SU-DHL-6 (cell line): ENCODE measurements at regions not wholly inside any gene's neighbourhood (a gene's known extent, or its start where the extent isn't known, plus 50 kb on each side); places are given as distances from the start of the nearest gene placed in this dataset.
"Not testable (repeated sequence)": the region's sequence is repeated elsewhere in the genome, so short reads cannot be mapped to it uniquely, and the experiment has no call there.

Experiments used
- EZH2phosphoT487 ChIP-seq: fragments of 200-600 bp; sonication (generic), shearing (Covaris generic); conservative IDR thresholded peaks from 2 replicates; pipeline ENCODE4 v1.6.1; 2018; ENCODE audit warnings: mild to moderate bottlenecking, antibody characterized with exemption, low read length, moderate library complexity, mixed read lengths
- TF ChIP-seq, protein P1 (sequence below): fragments of 200-600 bp; sonication (generic); IDR thresholded peaks from one replicate; pipeline ENCODE4 v1.5.1; 2017; ENCODE audit warnings: antibody characterized with exemption, mild to moderate bottlenecking, low read length, moderate library complexity; ENCODE audit not compliant: insufficient read depth, poor library complexity, severe bottlenecking

DNA sequence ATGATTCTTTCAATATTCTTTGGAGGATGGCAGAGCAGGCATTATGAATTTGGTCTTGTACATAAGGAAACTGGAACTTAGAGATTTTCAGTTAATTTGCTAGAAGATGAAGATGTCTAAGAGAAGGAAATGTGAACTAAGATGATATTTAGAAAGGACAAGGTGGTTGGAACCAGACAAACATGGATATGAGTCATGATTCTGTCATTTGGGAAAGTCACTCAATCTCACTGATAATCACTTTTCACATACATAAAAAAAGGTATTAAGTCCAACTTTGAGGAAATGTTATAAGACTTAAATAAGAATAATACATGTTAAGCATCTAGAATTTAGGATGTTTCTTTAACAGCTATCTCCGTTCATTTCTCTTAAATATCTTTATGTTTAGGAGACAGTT lies 315.1 kb upstream of the COX7C start:
- TF ChIP-seq, protein P1, sequence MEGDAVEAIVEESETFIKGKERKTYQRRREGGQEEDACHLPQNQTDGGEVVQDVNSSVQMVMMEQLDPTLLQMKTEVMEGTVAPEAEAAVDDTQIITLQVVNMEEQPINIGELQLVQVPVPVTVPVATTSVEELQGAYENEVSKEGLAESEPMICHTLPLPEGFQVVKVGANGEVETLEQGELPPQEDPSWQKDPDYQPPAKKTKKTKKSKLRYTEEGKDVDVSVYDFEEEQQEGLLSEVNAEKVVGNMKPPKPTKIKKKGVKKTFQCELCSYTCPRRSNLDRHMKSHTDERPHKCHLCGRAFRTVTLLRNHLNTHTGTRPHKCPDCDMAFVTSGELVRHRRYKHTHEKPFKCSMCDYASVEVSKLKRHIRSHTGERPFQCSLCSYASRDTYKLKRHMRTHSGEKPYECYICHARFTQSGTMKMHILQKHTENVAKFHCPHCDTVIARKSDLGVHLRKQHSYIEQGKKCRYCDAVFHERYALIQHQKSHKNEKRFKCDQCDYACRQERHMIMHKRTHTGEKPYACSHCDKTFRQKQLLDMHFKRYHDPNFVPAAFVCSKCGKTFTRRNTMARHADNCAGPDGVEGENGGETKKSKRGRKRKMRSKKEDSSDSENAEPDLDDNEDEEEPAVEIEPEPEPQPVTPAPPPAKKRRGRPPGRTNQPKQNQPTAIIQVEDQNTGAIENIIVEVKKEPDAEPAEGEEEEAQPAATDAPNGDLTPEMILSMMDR = not testable (repeated sequence)
- not testable (repeated sequence) for TF ChIP-seq EZH2phosphoT487
